RPMI8226 (cell line): ENCODE measurements at regions not wholly inside any gene's neighbourhood (a gene's known extent, or its start where the extent isn't known, plus 50 kb on each side); places are given as distances from the start of the nearest gene placed in this dataset.

Experiments
- DNase-seq: peaks from one replicate; pipeline ENCODE4 v3.0.0-alpha.2; 2015

DNA sequence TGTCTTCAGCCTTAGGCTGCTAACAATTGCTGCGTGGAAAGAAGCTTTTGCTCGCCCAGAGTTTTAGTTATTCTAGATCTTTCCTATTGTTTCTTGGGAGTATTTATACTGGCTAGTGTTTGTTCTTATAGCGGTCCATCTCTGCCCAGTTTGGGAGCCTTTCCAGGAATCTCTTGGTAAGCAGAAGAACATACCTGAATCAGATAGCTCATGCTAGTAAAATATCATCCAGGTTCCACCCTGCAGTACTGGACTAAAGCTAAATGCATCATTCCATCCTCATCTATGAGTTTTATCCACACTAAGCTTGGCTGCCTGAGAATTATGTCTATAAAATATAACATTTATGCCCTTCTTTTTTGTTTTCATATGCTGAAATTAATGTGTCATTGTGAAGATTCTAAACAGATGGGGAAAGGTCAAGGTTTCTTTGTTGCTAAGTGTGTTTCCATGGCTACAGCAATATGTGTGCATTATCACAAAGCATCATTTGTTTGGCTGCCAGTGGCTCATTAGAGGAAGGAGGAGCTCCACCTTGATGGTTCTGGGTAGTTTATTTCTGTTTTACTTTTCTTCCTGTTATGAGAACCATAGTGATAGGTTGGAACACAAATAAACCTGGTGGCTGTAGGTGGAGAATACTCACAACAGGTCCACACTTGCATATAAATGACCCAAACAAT, 182.8 kb downstream of the PIK3C3 start:
- no peak for DNase-seq

DNA sequence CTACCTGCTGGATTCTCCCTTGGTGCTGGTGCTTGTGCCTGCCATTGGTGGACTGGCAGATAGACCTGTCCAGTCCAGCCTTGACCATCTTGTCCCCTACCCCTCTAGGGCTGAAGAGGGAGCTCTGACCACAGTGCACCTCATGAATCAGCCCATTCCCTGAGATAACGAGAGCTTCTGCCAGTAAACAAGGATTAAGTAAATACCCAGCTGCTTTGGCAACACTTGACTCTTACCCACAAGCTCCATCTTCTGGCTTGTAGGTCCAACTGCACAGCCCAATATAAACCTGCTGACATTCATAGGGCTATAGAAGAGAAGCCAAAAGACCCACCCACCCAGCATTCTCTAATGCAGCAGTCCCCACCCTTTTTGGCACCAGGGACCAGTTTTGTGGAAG, 186.4 kb downstream of the PIK3C3 start:
- peak; percentile 7 for DNase-seq

DNA sequence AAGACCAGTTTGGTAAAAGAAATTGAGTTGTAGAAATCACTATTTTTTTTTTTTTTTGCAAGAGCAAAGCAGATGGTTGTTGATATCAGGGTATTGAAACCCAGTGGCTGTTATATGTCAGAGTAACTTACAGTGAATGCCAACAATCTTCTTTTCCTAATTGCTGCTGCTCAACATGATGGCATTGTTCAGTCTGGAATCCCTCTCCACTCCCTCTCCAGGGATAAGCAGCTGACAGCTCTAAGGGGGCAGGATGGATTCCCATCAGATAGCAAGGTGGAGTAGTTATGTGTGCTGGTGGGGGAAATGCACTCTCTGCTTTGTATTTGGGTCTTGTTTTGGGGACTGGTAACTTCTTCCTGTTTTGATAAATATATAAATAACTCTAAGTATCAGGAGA, 200.0 kb downstream of the PIK3C3 start:
- no peak for DNase-seq

DNA sequence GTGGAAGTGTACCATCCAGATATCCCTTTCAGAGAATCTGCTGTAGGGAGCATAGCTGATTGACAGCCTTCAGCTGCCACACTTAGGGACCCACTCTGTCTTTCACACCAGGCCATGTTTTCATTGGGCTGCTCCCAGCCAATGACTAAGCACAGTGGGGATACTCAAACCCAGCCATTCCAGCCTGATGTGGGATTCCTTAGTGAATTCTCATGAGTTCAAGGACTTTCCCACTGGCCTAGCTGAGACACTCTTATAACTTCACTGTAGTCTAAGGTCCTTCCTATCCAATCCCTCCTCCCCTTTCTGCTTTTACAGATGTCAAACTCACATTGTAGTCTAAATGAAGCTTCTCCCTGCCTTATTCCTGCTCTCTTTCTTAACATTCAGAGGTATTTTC, 201.2 kb downstream of the PIK3C3 start:
- no peak for DNase-seq

DNA sequence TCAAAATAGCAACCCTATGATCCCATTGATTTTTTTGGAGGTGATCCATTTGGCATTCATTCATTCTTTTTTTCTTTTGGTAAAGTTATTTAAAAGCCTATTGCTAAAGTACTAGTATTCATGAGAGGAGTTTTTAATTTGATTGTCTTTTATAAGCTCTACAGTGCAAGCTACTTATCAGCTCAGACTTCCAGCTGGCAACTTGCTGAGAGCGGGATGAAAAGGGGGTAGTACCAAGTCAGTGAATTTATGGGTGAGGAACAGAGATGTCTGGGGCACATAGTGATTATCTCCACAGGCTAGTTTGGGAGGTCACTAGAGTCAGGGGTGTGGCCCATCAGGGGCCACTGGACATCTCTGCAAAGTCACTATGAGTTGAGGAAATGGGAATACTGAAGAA, 202.4 kb downstream of the PIK3C3 start:
- DNase-seq, result no peak

DNA sequence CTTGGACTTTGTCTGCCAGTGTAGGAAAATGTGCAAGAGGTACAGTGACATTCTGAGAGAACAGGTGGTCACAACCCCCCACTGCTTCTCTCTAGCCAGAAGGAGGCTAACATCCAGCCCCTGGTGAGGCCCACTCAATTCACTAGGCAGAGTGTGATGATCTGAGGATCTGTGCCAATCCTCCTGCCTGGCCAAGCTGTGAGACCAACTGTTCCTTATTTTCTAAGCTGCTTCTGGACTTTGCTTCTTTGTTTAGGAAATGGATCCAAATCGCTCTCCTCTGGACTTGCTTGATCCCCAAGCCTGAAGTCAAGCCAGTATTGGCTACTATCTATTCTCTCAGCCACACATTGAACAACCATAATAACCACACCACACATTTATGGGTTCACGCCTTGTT, 202.8 kb downstream of the PIK3C3 start:
- no peak for DNase-seq

DNA sequence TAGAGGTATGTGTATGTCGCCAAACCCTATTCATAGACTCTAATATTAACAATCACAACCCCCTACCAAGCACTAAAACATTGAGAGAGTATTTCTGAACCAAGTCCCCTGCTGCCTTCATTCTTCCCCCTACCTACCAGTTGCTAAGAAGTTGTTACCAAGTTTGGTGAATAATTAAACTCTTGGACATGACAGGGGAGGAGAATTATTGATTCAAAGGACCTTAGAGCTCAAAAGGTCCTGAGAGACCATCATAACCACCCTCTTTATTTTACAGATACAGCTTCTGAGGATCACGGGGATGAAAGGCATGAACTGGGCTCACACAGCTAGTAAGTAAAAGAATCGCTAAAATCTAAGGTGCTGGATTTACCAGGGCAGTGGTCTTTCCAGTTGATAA, 204.1 kb downstream of the PIK3C3 start:
- no peak for DNase-seq

DNA sequence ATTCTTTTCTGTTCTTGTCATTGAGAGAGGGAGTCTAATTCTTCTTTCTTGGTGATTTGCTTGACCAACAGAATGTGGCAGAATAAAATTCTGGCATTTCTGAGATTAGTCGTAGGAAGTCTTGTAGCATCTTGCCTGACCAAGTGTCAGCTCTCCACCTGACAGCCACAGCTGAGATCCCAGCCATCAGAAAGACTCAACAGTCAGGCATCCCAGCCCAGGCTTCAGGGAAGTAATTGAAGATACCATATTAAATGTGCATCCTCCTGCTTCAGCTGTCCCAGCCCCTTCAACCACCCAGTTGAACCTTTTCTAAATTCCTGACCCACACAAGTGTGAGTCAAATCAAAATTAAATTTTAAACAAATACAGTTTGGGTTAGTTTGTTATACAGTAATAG, 208.3 kb downstream of the PIK3C3 start:
- DNase-seq, result no peak

DNA sequence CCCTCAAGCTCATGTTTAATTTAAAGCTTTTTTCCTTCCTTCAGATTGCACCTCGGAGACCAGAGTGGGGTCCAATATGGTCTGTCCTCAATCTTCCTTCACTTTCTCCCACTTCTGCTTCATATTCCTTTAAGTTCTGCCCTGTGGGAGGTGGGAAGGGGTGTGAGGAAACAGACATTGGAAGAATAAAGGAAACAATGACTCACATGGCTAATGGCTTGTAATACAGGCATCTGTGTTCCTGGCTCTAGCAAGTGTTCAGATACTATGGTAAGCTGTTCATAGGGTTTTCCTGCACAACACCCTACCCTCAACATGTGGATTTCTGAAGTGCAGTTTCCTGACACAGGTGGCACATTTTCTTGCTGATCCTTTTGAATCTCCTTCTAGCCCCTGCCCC, 209.5 kb downstream of the PIK3C3 start:
- no peak for DNase-seq

DNA sequence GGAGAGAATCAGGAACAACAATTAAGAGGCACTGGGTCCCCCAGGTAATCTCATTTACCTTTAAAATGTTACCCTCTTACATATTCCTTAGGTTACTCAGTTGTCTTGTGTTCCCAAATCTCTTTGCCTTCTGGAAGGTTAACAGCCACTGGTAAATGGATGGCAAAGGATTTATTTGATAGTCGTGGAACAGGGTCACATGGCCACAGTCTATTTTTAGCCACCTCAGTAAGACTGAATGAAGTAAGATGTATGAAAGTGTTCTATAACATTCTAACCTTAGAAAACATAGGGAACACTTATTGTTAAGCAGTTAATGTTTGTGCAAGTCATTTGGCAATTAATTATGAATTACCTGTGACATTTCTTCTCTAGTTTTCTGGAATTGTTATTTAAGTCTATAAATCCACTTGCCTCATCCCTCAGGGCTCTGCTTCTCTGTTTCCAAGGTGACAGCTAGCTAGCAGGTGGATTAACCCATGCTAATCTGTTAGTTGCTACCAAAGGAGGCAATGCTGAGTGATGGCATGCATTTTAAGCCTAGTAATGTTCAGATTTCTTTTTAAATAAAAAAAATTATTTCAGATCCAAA, 211.0 kb downstream of the PIK3C3 start:
- no peak for DNase-seq

DNA sequence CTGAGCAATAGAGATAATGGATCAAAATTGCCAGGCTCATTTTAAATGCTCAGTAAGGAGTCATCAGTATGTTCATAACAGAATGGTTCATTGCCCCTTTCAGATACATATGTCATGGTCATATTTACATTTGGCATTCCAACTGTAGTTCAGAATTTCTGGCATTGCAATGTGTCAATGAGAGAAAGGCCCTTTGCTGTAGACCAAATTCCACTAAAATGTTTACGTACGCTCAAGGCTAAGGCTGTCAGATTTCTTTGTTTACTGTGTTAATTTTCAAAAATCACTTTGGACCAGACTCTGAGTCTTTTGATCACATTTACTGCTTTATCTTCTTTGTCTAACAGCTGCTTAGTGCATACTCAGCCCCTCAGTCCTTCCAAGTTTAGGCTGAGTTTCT, 213.5 kb downstream of the PIK3C3 start:
- no peak for DNase-seq

DNA sequence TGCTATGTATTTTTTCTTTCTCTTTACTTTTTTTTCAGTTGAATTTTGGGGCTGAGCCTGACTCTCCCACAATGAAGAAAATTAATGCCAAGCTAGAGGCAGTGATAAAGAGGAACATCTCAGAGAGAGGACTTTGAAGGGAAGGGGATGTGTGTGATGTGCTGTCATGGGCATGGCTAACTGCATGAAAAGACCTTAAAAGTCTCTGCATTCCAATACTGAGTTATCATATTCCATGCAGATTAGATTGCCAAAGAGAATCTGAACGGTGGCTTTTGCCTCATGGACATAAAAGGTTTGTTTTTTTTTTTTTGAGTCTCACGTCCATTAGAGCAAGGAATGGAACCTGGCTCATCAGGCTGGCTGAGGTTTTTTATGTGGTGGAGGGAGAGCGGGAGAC, 213.9 kb downstream of the PIK3C3 start:
- no peak for DNase-seq

DNA sequence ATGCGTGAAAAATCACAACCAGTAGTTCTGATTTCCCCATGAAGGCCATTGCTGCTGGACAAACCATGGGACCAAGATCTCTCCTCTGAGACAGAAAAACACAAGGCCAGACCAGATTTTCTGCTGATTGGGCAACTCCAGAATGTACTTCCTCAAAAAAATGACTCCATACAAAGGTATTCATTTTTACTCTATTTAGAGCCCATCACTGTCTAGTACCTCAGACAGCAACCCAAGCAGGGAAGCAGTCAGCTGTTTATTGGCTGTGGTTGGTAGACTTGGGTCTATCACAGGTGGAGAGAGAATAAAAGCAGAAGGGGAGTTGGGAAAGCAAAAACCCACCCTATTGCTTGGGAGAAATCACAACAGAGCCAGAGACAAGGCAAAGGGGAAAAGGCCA, 219.9 kb downstream of the PIK3C3 start:
- peak; percentile 43 for DNase-seq

DNA sequence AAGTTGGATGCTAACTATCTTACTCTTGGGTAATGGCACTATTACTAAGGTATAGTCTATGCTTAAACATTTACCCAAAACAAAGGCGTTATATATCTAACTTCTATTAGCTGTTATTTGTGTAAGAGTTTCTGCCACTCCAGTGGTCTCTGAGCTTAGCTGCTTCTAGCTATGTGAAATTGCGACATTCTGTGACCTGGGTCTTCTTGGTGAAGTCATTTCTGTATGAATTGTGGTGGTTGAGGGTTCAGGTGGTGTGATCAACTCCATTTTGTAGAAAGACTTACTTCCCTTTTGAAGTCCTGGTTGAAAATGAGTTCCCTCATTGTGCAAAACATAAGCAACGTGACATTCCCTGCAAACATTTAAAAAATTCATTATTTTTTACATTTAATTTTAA, 221.6 kb downstream of the PIK3C3 start:
- no peak for DNase-seq

DNA sequence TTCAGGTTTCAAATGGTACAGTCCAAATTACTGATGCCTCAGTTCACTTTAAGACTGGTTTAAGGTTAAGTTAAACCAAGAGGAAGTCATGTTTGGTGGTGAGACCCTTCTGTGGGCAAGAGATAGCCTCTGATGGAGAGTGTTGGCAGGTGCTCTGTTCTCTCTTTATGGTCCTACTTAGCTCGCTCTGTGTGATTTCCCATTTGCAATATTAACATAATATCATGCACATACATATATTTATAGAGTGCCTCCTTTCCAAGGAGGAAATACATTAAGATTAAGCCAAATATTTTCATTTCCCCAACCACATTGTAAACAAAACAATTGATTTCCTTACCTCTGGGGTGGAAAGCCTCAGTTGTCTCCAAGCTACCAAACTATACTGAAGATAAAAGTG, 222.4 kb downstream of the PIK3C3 start:
- DNase-seq, result no peak

DNA sequence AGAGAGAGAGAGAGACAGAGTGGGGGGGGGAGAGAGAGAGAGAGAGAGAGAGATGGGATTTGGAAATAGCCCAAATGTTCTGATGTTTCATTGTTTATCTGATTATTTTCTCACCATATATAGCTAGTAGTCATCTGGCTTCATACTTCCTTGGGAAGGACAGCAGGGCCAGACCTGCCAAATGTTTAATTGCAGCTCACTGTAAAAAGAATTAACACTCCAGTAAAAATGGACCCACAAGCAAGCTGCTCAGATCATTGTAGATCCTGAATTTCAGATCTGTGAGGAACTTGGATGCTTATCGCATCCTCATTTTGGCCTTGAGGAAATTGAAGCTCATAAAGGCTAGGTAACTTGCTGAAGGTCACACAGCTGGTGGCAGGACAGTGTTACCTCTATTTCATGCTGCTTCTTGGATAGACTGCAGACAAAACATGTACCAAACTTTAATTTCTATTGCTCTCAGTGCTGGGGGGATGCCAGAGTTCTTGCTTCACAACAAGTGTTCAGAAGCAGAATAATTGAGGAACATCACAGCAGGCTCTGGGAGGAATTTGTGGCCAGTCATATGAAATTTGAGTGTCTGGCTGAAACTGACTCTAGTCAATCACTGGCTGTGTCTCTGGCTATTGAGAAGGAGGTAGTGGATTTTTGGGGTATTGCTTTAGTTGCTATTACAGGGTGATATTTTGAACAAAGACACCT, 223.5 kb downstream of the PIK3C3 start:
- no peak for DNase-seq

DNA sequence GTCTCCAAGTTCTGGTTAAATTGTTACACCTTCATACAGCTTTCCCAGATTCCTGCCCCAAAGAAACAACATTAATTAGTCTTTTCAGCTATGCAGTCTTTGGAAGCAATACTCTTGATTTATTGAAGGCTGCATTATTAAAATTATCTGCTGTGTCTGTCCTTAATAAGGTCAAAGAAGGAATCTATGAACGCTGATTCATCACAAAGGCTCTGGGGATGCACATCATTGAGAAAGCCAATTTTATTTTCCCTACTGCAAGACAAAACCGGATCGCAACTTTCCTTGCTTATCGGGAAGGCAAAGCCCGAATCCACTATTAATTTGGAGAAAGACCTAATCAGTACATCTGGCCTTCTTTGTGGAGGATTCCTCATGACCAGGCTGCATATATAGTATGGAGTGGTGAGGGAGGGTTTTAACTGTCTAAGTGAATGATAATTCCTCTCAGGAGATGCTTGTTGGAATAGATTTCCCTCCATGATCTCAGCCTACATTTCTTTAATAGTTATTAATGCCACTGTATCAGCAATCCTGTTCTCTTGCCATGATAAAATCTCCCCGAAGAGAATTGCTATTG, 224.6 kb downstream of the PIK3C3 start:
- DNase-seq, result no peak

DNA sequence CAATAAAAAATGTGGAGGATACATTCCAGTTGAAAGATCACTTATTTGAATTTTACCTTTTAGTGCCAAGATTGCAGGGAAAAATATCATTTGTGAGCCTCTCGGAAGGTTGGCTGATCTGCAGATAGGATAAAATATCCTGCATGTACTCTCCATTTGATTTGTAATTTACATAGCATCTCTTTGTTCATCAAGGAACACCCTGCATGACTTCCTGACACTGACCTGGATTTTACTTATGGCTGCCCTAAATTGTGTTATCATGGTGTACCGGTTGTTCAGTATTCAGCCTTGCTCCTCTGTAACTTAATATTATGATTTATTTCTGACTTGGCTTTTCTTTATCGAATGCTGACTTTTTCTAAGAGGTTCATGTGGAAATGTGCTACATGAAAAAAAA, 226.4 kb downstream of the PIK3C3 start:
- DNase-seq, result no peak

DNA sequence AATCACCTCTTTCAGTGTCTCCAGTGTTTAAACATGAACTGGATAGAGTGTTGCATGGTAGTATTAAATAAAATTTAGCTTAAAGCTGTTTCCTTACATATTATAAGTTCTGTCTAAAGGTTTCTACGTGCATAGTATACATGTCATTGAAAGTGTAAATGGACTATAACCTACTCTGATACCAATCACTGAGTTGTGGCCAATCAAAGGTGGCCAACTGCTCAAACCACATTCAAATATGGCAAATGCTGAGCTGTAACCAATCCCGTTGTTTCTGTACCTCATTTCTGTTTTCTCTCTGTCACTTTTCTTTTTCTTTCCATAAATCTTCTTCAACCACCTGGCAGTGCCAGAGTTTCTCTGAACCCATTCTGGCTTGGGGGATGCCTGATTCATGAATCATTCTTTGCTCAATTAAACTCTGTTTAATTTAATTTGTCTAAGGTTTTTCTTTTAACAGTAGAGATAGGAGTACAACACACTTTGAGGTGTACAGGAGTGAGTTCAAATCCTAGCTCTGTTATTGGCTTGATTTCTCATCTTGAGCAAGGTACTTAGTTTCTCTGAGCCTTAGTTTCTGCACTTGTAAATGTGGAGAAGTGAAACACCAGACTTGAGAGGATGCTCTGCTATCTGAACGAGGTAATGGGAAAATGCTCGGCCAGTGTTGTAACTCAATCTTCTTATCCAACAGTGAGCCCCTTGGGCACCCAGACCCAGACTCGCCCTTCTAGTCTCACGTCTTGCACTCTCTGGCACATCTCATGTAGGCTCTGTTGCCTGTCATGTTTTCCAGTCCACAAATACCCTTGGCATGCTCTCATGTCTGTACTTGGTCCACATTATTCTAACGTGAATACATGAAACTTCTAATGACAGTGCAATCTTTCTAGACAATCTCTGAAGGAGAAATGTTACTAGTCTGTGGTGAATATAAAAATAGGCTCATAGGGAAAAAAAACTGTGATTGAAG, 228.0 kb downstream of the PIK3C3 start:
- DNase-seq, result peak; percentile 5

DNA sequence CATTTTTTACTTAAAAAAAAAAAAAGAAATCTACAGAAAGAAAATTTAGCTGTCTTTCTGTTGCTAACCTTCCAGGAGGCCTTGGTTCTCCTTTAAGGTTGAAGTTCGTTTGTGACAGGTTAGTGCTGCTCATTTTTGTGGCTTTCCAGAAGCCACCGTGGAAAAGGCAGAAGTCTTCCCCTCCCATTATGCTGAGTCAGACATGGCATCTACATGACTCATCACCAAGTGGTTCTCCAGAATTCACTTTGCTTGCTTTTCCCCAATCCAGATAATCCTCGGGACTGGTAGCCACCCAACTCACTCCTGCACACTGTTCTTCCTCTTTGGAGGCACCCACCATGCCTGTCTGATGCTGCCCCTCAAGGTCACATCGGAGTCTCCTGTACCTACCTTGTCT, 228.7 kb downstream of the PIK3C3 start:
- peak; percentile 33 for DNase-seq

DNA sequence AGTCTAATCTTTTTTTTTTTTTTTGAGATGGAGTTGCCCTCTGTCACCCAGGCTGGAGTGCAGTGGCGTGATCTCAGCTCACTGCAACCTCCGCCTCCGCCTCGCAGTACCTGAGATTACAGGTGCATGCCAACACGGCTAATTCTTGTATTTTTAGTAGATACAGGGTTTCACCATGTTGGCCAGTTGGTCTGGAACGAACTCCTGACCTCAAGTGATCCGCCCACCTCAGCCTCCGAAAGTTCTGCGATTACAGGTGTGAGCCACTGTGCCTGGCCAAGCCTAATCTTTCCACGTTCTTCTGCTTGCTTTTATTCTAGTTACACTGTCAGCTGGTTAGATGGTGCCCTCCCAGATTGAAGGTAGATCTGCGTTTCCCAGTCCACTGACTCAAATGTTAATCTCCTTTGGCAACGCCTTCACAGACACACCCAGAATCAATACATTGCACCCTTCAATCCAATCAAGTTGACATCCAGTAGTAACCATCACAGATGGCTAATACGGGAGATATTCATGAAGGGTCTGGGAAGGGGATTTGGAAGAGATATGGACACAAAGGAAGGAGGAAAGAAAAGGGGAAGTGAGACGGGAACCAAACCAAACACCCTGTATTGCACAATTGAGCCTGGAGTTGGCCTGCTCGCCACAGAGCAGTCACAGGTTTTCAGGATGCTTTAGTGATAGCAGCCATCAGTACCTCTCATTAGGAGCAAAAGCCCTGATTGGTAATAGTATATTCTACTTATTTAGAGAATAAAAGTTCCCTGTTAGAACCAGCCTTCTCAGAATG, 229.8 kb downstream of the PIK3C3 start:
- peak; percentile 71 for DNase-seq

DNA sequence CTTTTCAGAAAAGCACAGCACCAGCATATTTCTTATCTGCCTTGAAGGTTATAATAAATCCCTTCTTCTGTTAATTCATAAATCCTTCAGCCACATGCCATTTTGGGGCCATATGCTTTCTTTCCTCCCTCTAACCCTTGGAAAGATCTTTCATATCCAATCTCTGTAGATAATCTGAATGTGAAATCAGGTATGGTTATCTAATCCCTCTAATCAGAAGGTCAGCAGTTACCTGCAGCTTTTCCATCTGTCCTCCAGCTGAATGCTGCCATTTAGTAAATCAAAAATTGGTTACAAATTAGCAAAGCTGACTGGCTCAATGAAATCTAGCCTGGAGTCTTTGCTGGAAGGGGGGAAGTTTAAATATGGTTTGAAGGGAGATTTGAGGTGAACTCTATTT, 230.5 kb downstream of the PIK3C3 start:
- no peak for DNase-seq
